SK-N-MC (cell line): ENCODE measurements at regions not wholly inside any gene's neighbourhood (a gene's known extent, or its start where the extent isn't known, plus 50 kb on each side); places are given as distances from the start of the nearest gene placed in this dataset.

Experiments used
- EZH2 ChIP-seq: fragments of 200-600 bp; sonication (generic); IDR thresholded peaks from one replicate; pipeline ENCODE4 v1.6.1; 2017; ENCODE audit warnings: antibody characterized with exemption
- FOXP2 ChIP-seq: optimal IDR thresholded peaks from 2 replicates; pipeline ENCODE3; 2011; ENCODE audit warnings: mild to moderate bottlenecking, moderate library complexity; ENCODE audit not compliant: insufficient read depth; ENCODE audit errors: extremely low read length, control extremely low read depth
- POLR2AphosphoS5 ChIP-seq: IDR thresholded peaks from 2 replicates; pipeline ENCODE4 v1.6.1; 2012; ENCODE audit warnings: mild to moderate bottlenecking, low read depth, low read length, borderline replicate concordance

DNA sequence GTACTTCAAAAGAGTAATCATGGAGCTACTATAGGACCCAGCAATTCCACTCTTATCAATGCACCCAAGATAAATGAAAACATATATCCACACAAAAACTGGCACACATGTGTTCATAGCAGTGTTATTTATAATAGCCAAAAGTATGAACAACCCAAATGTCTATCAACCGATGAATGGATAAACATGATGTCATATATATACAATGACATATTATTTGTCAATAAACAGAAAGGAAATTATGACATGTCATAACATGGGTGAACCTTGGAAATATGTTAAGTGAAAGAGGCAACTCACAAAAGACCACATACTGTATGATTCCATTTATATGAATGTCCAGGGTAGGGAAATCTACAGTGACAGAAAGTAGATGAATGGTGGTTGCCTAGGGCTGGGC, 347.1 kb upstream of the DDHD1 start:
- TF ChIP-seq EZH2, result no peak
- TF ChIP-seq POLR2AphosphoS5, result no peak
- TF ChIP-seq FOXP2, result no peak
